ENCODE measurements at regions not wholly inside any gene's neighbourhood (a gene's known extent, or its start where the extent isn't known, plus 50 kb on each side); places are given as distances from the start of the nearest gene placed in this dataset.

DNA sequence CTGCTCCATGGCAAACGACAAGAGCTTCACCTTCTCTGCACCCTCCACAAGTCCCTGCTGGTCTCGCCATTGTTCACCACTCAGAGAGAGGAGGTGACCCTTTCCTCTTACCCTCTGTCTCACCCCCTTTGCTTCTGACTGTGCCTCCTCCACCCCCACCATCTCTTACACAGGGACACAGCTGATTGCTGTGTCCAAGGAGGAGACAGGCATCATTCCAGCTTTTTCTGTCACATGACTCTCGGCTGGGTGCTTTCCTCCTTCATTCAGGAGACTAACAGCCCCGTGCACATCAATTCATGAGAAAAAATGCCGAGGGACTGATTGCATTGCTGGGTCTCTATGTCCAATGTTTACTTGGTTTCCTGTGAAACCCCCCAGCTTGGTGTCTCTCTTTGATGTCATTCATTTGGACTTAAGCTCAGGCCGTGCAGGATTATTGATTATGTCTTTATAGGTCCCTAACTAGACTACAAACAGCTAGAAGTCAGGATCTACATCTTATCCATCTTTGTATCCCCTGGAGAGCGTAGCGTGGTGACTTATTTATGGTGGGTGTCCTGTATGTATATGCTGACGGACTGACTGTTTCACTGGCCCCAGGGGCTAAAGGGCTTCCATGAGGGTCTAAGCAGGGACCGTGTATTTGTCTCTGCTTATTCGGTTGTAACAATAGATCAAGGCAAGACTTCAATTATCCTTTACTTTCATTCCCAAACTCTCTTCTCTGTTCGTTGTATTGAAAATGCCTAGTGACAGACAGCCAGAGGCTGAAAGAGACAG is 82.2 kb upstream of the CDH13 start:
- TF ChIP-seq RARB (CRISPR knock-in tag; IDR thresholded peaks at IDR 0.05), result no peak
- TF ChIP-seq BACH2 (CRISPR knock-in tag; IDR thresholded peaks at IDR 0.05; ENCODE audit: borderline replicate concordance), result no peak
- TF ChIP-seq PATZ1 (CRISPR knock-in tag; IDR thresholded peaks at IDR 0.05; ENCODE audit: borderline replicate concordance), result no peak
- TF ChIP-seq, protein P1, sequence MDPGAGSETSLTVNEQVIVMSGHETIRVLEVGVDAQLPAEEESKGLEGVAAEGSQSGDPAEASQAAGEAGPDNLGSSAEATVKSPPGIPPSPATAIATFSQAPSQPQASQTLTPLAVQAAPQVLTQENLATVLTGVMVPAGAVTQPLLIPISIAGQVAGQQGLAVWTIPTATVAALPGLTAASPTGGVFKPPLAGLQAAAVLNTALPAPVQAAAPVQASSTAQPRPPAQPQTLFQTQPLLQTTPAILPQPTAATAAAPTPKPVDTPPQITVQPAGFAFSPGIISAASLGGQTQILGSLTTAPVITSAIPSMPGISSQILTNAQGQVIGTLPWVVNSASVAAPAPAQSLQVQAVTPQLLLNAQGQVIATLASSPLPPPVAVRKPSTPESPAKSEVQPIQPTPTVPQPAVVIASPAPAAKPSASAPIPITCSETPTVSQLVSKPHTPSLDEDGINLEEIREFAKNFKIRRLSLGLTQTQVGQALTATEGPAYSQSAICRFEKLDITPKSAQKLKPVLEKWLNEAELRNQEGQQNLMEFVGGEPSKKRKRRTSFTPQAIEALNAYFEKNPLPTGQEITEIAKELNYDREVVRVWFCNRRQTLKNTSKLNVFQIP (CRISPR knock-in tag; IDR thresholded peaks at IDR 0.05; ENCODE audit: borderline replicate concordance, low read depth), result no peak
- no peak for TF ChIP-seq CREB5 (CRISPR knock-in tag; IDR thresholded peaks at IDR 0.05; ENCODE audit: low read depth)
- no peak for TF ChIP-seq SNAI2 (CRISPR knock-in tag; IDR thresholded peaks at IDR 0.05)
- TF ChIP-seq CSDC2 (CRISPR knock-in tag; IDR thresholded peaks at IDR 0.05), result no peak

Measured in SK-N-SH treated with all-trans-retinoic acid at 6 μM for 48 hours (cell line).